Karpas-422 (cell line): ENCODE measurements at regions not wholly inside any gene's neighbourhood (a gene's known extent, or its start where the extent isn't known, plus 50 kb on each side); places are given as distances from the start of the nearest gene placed in this dataset.
A peak's percentile ranks its signal among the peaks of the same experiment; 100 is the strongest.

Experiments used
- DNase-seq: peaks from one replicate; pipeline ENCODE4 v3.0.0-alpha.2; 2015
- H2AFZ ChIP-seq: fragments of 200-600 bp; sonication (generic); 2 replicates; pipeline ENCODE4 v1.6.1; 2014; ENCODE audit warnings: antibody characterized with exemption, low read length, mixed read lengths
- H3K27ac ChIP-seq: fragments of 200-600 bp; sonication (generic); 2 replicates; pipeline ENCODE4 v1.5.1; 2014; ENCODE audit warnings: mild to moderate bottlenecking, low read length, moderate library complexity
- H3K27me3 ChIP-seq: fragments of 200-600 bp; sonication (generic); 2 replicates; pipeline ENCODE4 v1.6.1; 2014; ENCODE audit warnings: low read length, mixed read lengths
- H3K36me3 ChIP-seq: fragments of 200-600 bp; sonication (generic); 2 replicates; pipeline ENCODE4 v1.6.1; 2014; ENCODE audit warnings: low read length, mixed read lengths; ENCODE audit not compliant: insufficient read depth
- H3K4me1 ChIP-seq: fragments of 200-600 bp; sonication (generic); 2 replicates; pipeline ENCODE4 v1.6.1; 2014; ENCODE audit warnings: mild to moderate bottlenecking, low read length, mixed read lengths
- H3K4me2 ChIP-seq: fragments of 200-600 bp; sonication (generic); 2 replicates; pipeline ENCODE4 v1.6.1; 2014; ENCODE audit warnings: low read length, low read depth, mild to moderate bottlenecking; ENCODE audit not compliant: poor library complexity, severe bottlenecking
- H3K4me3 ChIP-seq: fragments of 200-600 bp; sonication (generic); 2 replicates; pipeline ENCODE4 v1.5.1; 2014; ENCODE audit warnings: mild to moderate bottlenecking, antibody characterized with exemption, low read length, mixed read lengths
- H3K79me2 ChIP-seq: fragments of 200-600 bp; sonication (generic); 2 replicates; pipeline ENCODE4 v1.6.1; 2014; ENCODE audit warnings: mild to moderate bottlenecking, low read length, mixed read lengths
- H3K9ac ChIP-seq: fragments of 200-600 bp; sonication (generic); 2 replicates; pipeline ENCODE4 v1.6.0; 2014; ENCODE audit warnings: low read length
- H3K9me2 ChIP-seq: fragments of 200-600 bp; sonication (generic), shearing (Covaris generic); replicated peaks from 2 replicates; pipeline ENCODE4 v1.6.0; 2014; ENCODE audit warnings: mild to moderate bottlenecking, low read length, moderate library complexity; ENCODE audit not compliant: insufficient read depth
- H3K9me3 ChIP-seq: fragments of 300-700, 200-600 bp; sonication (generic); 2 replicates; pipeline ENCODE4 v1.6.1; 2014; ENCODE audit warnings: low read length, mixed read lengths
- H4K20me1 ChIP-seq: fragments of 200-600 bp; sonication (generic); 2 replicates; pipeline ENCODE4 v1.6.1; 2014; ENCODE audit warnings: mild to moderate bottlenecking, antibody characterized with exemption, low read length, low read depth; ENCODE audit not compliant: insufficient read depth

GRCh38 chr4:90007494-90008167 lies 113.0 kb downstream of the MMRN1 start:
- Histone ChIP-seq H3K9me2 (no peaks in the 10 kb centered on the region), H3K9me3 (no peaks in the 10 kb centered on the region)

GRCh38 chr4:90012918-90013317 lies 114.3 kb upstream of the CCSER1 start:
- Histone ChIP-seq H2AFZ (no peak overlapping the region), H3K4me3 (no peak overlapping the region), H3K4me2 (no peak overlapping the region), H3K9me2 (no peaks in the 10 kb centered on the region), H3K9ac (no peak overlapping the region), H3K36me3 (no peaks in the 10 kb centered on the region), H3K27me3 (no peaks in the 10 kb centered on the region), H4K20me1 (no peaks in the 10 kb centered on the region), H3K4me1 (no peaks in the 10 kb centered on the region), H3K79me2 (no peaks in the 10 kb centered on the region), H3K9me3 (no peaks in the 10 kb centered on the region; the same call in 1 of the 2 replicates), H3K27ac (no peak overlapping the region)
- no peak for DNase-seq

More at GRCh38 chr4:90007494-90008167, 113.0 kb downstream of the MMRN1 start:
- H2AFZ ChIP-seq, result no peak overlapping the region
- no peaks in the 10 kb centered on the region for H3K4me1 ChIP-seq
- no peak for DNase-seq
- H3K36me3 ChIP-seq, result no peaks in the 10 kb centered on the region
- 0 out of 2 replicates have a peak, but pooled peaks cover 2% of the 10 kb centered on the region for H3K27me3 ChIP-seq
- H4K20me1 ChIP-seq, result no peaks in the 10 kb centered on the region
- H3K27ac ChIP-seq, result no peak overlapping the region
- no peaks in the 10 kb centered on the region for H3K79me2 ChIP-seq
- H3K4me2 ChIP-seq, result no peak overlapping the region
- H3K4me3 ChIP-seq, result no peak overlapping the region
- H3K9ac ChIP-seq, result no peak overlapping the region

GRCh38 chr4:90024519-90024918 lies 102.7 kb upstream of the CCSER1 start:
- no peaks in the 10 kb centered on the region for H3K79me2 ChIP-seq
- H3K9me3 ChIP-seq, result no peaks in the 10 kb centered on the region
- H3K4me1 ChIP-seq, result peaks cover 27% of the 10 kb centered on the region
- H3K36me3 ChIP-seq, result no peaks in the 10 kb centered on the region
- H2AFZ ChIP-seq, result no peak overlapping the region
- H3K4me2 ChIP-seq, result no peak overlapping the region
- no peaks in the 10 kb centered on the region for H3K9me2 ChIP-seq
- no peak for DNase-seq
- no peak overlapping the region for H3K27ac ChIP-seq
- H3K27me3 ChIP-seq, result no peaks in the 10 kb centered on the region
- H3K4me3 ChIP-seq, result no peak overlapping the region
- H3K9ac ChIP-seq, result no peak overlapping the region
- H4K20me1 ChIP-seq, result no peaks in the 10 kb centered on the region

GRCh38 chr4:90025248-90025647 lies 101.9 kb upstream of the CCSER1 start:
- Histone ChIP-seq H3K79me2 (no peaks in the 10 kb centered on the region), H3K9ac (no peak overlapping the region), H3K4me2 (peak overlapping the region; percentile 35), H3K4me3 (no peak overlapping the region), H3K36me3 (no peaks in the 10 kb centered on the region), H3K9me3 (no peaks in the 10 kb centered on the region), H3K27ac (no peak overlapping the region), H3K4me1 (peaks cover 29% of the 10 kb centered on the region), H3K27me3 (no peaks in the 10 kb centered on the region), H2AFZ (no peak overlapping the region), H4K20me1 (no peaks in the 10 kb centered on the region), H3K9me2 (no peaks in the 10 kb centered on the region)
- peak; percentile 67 for DNase-seq

- Histone ChIP-seq H3K9me3 (no peaks in the 10 kb centered on the region), H3K9me2 (no peaks in the 10 kb centered on the region), H4K20me1 (no peaks in the 10 kb centered on the region), H3K79me2 (no peaks in the 10 kb centered on the region), H3K4me1 (peaks cover 33% of the 10 kb centered on the region), H3K27ac (no peak overlapping the region), H3K4me3 (no peak overlapping the region), H3K36me3 (no peaks in the 10 kb centered on the region), H3K9ac (no peak overlapping the region), H2AFZ (no peak overlapping the region), H3K27me3 (no peaks in the 10 kb centered on the region), H3K4me2 (no peak overlapping the region)
- peak; percentile 61 for DNase-seq
These were observed 99.6 kb upstream of the CCSER1 start for GRCh38 chr4:90027565-90027964.

GRCh38 chr4:90028460-90028859 lies 98.7 kb upstream of the CCSER1 start:
- H3K4me2 ChIP-seq, result no peak overlapping the region
- no peaks in the 10 kb centered on the region for H3K36me3 ChIP-seq
- no peaks in the 10 kb centered on the region for H4K20me1 ChIP-seq
- no peaks in the 10 kb centered on the region for H3K79me2 ChIP-seq
- H2AFZ ChIP-seq, result no peak overlapping the region
- peaks cover 33% of the 10 kb centered on the region for H3K4me1 ChIP-seq
- H3K9me2 ChIP-seq, result no peaks in the 10 kb centered on the region
- H3K27me3 ChIP-seq, result no peaks in the 10 kb centered on the region
- H3K27ac ChIP-seq, result no peak overlapping the region
- no peaks in the 10 kb centered on the region for H3K9me3 ChIP-seq
- no peak overlapping the region for H3K4me3 ChIP-seq
- no peak overlapping the region for H3K9ac ChIP-seq
- no peak for DNase-seq

GRCh38 chr4:90030202-90030601 lies 97.0 kb upstream of the CCSER1 start:
- no peaks in the 10 kb centered on the region for H3K9me2 ChIP-seq
- no peaks in the 10 kb centered on the region for H4K20me1 ChIP-seq
- H3K36me3 ChIP-seq, result no peaks in the 10 kb centered on the region
- H3K9ac ChIP-seq, result no peak overlapping the region
- no peaks in the 10 kb centered on the region for H3K79me2 ChIP-seq
- peaks cover 33% of the 10 kb centered on the region for H3K4me1 ChIP-seq
- no peak for DNase-seq
- H3K4me3 ChIP-seq, result no peak overlapping the region
- H2AFZ ChIP-seq, result no peak overlapping the region
- H3K9me3 ChIP-seq, result no peaks in the 10 kb centered on the region
- no peaks in the 10 kb centered on the region for H3K27me3 ChIP-seq
- no peak overlapping the region for H3K27ac ChIP-seq
- no peak overlapping the region for H3K4me2 ChIP-seq

GRCh38 chr4:90030953-90031352 lies 96.2 kb upstream of the CCSER1 start:
- Histone ChIP-seq H3K27ac (no peak overlapping the region), H3K36me3 (no peaks in the 10 kb centered on the region), H3K9me2 (no peaks in the 10 kb centered on the region)

More at GRCh38 chr4:90030953-90031352, 96.2 kb upstream of the CCSER1 start:
- no peak overlapping the region for H2AFZ ChIP-seq
- no peaks in the 10 kb centered on the region for H3K9me3 ChIP-seq
- H3K4me2 ChIP-seq, result no peak overlapping the region
- H3K4me3 ChIP-seq, result no peak overlapping the region
- DNase-seq, result no peak
- no peaks in the 10 kb centered on the region for H3K79me2 ChIP-seq
- H3K4me1 ChIP-seq, result peaks cover 26% of the 10 kb centered on the region
- H3K9ac ChIP-seq, result no peak overlapping the region
- H3K27me3 ChIP-seq, result no peaks in the 10 kb centered on the region
- H4K20me1 ChIP-seq, result no peaks in the 10 kb centered on the region
